GM21528 (cell line): ENCODE measurements at regions not wholly inside any gene's neighbourhood (a gene's known extent, or its start where the extent isn't known, plus 50 kb on each side); places are given as distances from the start of the nearest gene placed in this dataset.
"Not testable (repeated sequence)": the region's sequence is repeated elsewhere in the genome, so short reads cannot be mapped to it uniquely, and the experiment has no call there.

Source experiments
- ATAC-seq: cut with Tn5 transposase; IDR thresholded peaks from one replicate; pipeline ENCODE4 v1.9.1; 2021; ENCODE audit warnings: mild to moderate bottlenecking, moderate library complexity; ENCODE audit not compliant: unreplicated experiment, low FRiP score

GRCh38 chr4:189664693-189665250 is 275.9 kb upstream of the FRG1 start:
- no peak for ATAC-seq

- ATAC-seq = not testable (repeated sequence)
Measured at GRCh38 chr4:189665712-189666305, 274.9 kb upstream of the FRG1 start.

GRCh38 chr4:189667386-189667785 is 273.3 kb upstream of the FRG1 start:
- not testable (repeated sequence) for ATAC-seq

DNA sequence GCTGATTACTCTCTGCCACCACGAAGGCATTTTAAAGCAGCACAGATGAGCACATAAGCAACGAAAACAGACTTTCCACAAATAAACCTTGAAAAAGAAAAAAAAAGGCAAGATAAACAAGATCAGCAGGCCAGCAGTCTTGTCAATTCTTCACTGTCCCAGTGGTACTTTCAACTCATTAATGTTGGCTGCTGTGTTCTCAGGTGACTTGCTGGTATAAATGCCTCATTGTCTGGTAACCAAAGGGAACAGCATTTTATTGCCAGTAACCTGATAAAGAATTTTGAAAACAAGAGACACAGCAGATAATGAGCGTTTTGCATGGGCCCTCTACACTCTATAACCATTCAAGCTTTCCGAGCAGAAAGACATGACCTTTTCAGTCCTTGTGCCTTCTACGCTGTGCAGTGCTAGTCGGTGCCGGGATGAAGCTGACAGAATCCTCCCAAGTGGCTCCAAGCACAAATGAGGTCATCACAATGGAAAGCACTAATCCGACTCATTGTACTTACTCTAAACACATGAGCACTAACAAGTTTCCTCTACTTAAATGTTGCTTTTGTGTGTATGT is 242.9 kb upstream of the FRG1 start:
- not testable (repeated sequence) for ATAC-seq

GRCh38 chr4:189703000-189703399 is 237.7 kb upstream of the FRG1 start:
- ATAC-seq = not testable (repeated sequence)

- not testable (repeated sequence) for ATAC-seq
Measured at GRCh38 chr4:189706821-189707220, 233.9 kb upstream of the FRG1 start.

GRCh38 chr4:189707227-189707626 is 233.4 kb upstream of the FRG1 start:
- ATAC-seq = not testable (repeated sequence)

DNA sequence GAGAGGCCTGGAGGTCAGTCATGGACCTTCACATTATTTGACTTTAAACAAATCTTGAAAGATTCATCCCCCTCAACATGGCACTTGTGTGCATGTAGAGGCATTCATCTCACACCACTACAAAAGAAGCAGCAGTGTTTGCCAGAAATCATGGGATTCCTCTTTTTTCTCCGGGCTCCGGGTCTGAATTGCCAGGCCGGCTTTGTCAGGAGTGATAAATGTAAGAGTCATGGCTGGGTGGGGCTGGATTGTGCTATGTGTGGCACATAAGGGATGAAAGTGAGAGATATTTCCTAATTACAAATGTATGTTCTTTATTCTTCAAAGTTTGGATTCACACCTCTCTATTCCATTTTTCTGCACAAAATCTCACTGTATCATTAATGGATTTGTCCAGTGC is 228.7 kb upstream of the FRG1 start:
- not testable (repeated sequence) for ATAC-seq

- not testable (repeated sequence) for ATAC-seq
Measured at GRCh38 chr4:189721016-189721993, 219.4 kb upstream of the FRG1 start.

- ATAC-seq = not testable (repeated sequence)
Measured at GRCh38 chr4:189722324-189723003, 218.2 kb upstream of the FRG1 start.

- not testable (repeated sequence) for ATAC-seq
Measured at GRCh38 chr4:189727982-189728638, 212.6 kb upstream of the FRG1 start.

- not testable (repeated sequence) for ATAC-seq
Measured at GRCh38 chr4:189731989-189732388, 208.7 kb upstream of the FRG1 start.

DNA sequence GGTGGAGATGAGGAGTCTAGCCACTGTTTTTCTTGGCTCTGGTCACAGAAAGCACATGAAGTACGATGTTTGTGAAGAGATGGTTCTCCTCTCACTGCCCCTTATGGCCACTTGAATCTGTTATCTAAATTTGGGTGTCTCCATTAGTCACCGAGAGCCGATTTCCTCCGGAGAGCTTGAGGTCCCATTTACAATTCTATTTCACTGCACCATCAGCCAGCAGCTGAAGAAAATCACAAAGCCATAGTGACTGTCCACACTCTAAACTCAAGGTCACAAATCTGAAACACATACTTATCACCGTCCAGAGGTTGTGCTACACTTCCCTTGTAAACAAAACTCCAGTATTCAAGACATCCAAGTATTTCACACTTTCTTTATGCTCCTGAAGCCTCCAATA is 207.2 kb upstream of the FRG1 start:
- not testable (repeated sequence) for ATAC-seq

- ATAC-seq = not testable (repeated sequence)
Measured at GRCh38 chr4:189734648-189735267, 205.9 kb upstream of the FRG1 start.

DNA sequence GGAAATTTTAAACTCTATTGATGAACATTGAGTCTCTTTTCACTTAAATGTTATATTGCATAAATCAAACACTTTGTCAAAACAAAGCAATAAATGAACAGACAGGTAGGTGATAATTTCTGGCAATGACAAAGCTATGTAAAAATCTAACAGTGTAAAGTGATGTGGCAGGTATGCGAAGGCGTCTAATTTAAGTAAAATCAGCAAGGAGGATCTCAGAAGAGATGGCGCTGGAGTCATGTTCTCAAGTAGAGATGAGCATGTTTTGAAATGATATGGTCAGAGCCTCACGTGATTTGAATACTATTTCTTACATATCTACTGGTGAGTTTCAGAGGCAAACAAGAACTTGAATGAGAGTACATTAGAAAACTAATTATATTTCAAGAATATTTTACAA is 204.0 kb upstream of the FRG1 start:
- ATAC-seq = not testable (repeated sequence)

DNA sequence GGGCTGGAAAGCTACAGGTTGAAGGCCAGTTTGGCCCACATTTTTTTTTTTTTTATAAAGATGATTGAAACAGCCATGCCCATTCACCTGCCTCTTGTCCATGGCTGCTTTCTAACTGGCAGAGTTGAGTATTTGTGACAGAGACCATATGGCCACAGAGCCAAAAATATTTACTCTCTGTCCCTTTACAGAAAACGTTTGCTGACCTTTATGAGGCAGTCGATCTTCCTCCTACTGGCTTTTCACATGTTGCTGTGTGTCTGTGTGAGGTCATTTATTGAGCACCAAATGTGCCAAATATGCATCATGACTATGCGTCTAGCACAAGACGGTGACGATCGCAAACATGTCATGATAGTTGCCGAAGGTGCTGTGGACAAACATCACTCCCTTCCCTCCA is 200.6 kb upstream of the FRG1 start:
- not testable (repeated sequence) for ATAC-seq

DNA sequence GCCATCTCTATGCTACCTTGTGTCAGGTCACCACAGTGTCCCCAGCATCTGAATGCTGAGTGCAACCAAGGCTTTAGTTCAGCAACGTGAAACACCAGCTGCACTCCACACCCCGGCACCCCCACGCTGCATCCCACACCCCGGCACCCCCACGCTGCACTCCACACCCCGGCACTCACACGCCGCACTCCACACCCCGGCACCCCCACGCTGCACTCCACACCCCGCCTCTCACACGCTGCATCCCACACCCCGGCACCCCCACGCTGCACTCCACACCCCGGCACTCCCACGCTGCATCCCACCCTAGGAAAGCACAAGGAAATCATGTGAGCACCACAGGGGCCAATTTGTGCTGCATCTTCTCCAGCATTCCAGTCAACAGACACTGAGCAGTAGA is 199.8 kb upstream of the FRG1 start:
- ATAC-seq = no peak

DNA sequence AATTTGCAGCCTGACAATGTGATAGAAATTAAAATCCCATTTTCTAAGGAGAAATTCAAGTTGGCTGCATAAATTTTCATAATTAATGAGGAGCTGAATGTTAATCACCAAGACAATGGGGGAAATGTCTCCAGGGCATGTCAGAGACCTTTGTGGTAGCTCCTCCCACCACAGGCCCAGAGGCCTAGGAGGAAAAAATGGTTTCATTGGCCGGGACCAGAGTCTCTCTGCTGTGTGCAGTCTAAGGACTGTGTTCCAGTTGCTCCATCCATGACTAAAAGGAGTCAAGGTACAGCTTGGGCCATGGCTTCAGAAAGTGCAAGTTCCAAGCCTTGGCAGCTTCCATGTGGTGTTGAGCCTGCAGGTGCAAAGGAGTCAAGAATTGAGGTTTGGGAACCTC is 187.6 kb upstream of the FRG1 start:
- not testable (repeated sequence) for ATAC-seq

DNA sequence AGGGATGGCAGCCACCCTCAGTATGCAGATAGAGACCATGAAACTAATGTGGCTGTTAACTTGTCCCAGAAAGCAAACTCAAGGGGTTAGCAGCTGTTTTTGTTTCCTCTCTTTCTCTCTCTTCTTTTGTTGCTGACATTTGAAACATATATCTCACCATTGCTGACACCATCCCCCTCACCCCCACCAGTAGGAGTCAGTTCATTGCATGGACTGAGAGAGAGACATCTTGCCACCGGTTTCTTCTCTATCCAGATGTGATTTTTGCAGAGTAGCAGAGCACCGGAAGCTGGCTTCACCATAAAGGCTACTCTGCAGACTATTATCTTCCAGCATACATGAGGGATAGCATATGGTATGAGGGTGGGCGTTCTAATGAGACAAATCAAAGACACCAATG is 177.1 kb upstream of the FRG1 start:
- ATAC-seq = no peak
